Endodermal cell (in vitro differentiated cells): ENCODE measurements at regions not wholly inside any gene's neighbourhood (a gene's known extent, or its start where the extent isn't known, plus 50 kb on each side); places are given as distances from the start of the nearest gene placed in this dataset.

ENCODE experiments used
- DNase-seq: peaks from one replicate; pipeline ENCODE4 v3.0.0-alpha.2; 2017
- H3K27ac ChIP-seq: 2 replicates; pipeline ENCODE4 v1.5.1; 2013; ENCODE audit warnings: mild to moderate bottlenecking, low read depth, low read length, moderate library complexity
- H3K27me3 ChIP-seq: 2 replicates; pipeline ENCODE4 v1.6.1; 2013; ENCODE audit warnings: mild to moderate bottlenecking, low read length, moderate library complexity; ENCODE audit not compliant: insufficient read depth, control insufficient read depth, poor library complexity, severe bottlenecking
- H3K36me3 ChIP-seq: 2 replicates; pipeline ENCODE4 v1.7.0; 2013; ENCODE audit warnings: mild to moderate bottlenecking, low read length, moderate library complexity; ENCODE audit not compliant: control insufficient read depth, insufficient read depth
- H3K4me1 ChIP-seq: one replicate; pipeline ENCODE4 v1.7.0; 2013; ENCODE audit warnings: low read length; ENCODE audit not compliant: control insufficient read depth, insufficient read depth
- H3K4me3 ChIP-seq: 2 replicates; pipeline ENCODE4 v1.5.1; 2013; ENCODE audit warnings: mild to moderate bottlenecking, low read length, moderate library complexity
- H3K9ac ChIP-seq: 2 replicates; pipeline ENCODE4 v1.6.1; 2013; ENCODE audit warnings: mild to moderate bottlenecking, low read length, moderate library complexity; ENCODE audit not compliant: poor library complexity, severe bottlenecking; ENCODE audit errors: extremely low read depth
- H3K9me3 ChIP-seq: 2 replicates; pipeline ENCODE4 v1.6.1; 2013; ENCODE audit warnings: mild to moderate bottlenecking, low read length, moderate library complexity; ENCODE audit not compliant: control insufficient read depth
- H3K27ac Mint-ChIP-seq: 2 replicates; pipeline ENCODE4 v1.8.0; 2020; ENCODE audit warnings: mixed read lengths
- H3K27me3 Mint-ChIP-seq: 2 replicates; pipeline ENCODE4 v1.8.0; 2021; ENCODE audit warnings: mild to moderate bottlenecking, mixed read lengths; ENCODE audit not compliant: insufficient read depth
- H3K36me3 Mint-ChIP-seq: 2 replicates; pipeline ENCODE4 v1.8.0; 2020; ENCODE audit warnings: low read depth, mixed read lengths
- H3K4me1 Mint-ChIP-seq: 2 replicates; pipeline ENCODE4 v1.8.0; 2020; ENCODE audit warnings: mixed read lengths
- H3K4me3 Mint-ChIP-seq: 2 replicates; pipeline ENCODE4 v1.8.0; 2020; ENCODE audit warnings: mild to moderate bottlenecking, moderate library complexity, mixed read lengths
- H3K9me3 Mint-ChIP-seq: 2 replicates; pipeline ENCODE4 v1.8.0; 2020; ENCODE audit warnings: mild to moderate bottlenecking, mixed read lengths
- WGBS, 2 experiments: methylation state at CpG; one replicate each; pipeline versions ENCODE4 v1.1.5 to v1.1.7; 2013; ENCODE audit warnings: missing lambda C conversion rate in 2 of 2, mixed read lengths in 1 of 2; ENCODE audit not compliant: insufficient coverage in 1 of 2, insufficient read length in 1 of 2; 5-methylcytosine and 5-hydroxymethylcytosine counted together
- TF ChIP-seq, protein P1 (sequence below): fragments of 200-600 bp; sonication (generic); conservative IDR thresholded peaks from 2 replicates; pipeline ENCODE4 v1.5.0; 2021; ENCODE audit warnings: antibody characterized with exemption, mild to moderate bottlenecking

DNA sequence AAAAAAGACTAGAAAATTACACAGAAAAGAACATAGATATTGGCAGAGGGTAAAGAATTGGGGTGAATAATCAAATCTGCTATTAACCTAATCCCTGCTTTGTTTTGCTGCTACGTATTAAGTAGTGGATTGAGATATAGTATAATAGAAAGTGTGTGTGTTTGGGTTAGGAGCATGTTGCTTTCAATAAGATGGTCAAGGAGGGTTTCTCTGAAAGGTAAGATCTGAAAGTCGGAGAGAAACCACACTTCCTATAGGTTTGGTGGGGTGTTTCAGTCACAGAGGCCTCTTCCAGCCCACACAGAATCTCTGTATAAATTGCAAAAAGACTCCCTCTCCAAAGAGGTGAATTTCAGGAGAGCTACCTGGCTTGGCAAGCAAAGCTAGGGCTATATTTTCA is 345.7 kb upstream of the SATB1 start:
- H3K4me3 ChIP-seq: no peak overlapping the region
- no peaks in the 10 kb centered on the region for H3K9me3 ChIP-seq
- Mint-ChIP-seq H3K27me3 (peaks cover 27% of the 10 kb centered on the region), H3K4me3 (no peak overlapping the region), H3K27ac (no peak overlapping the region), H3K9me3 (no peaks in the 10 kb centered on the region), H3K36me3 (no peaks in the 10 kb centered on the region), H3K4me1 (peaks cover 30% of the 10 kb centered on the region)
- no peak overlapping the region for H3K27ac ChIP-seq
- WGBS, 2 experiments: 68 to 71% methylated on average over 1 to 2 of the region's 2 CpGs
- H3K4me1 ChIP-seq: peaks cover 16% of the 10 kb centered on the region
- no peaks in the 10 kb centered on the region for H3K36me3 ChIP-seq
- TF ChIP-seq, protein P1, sequence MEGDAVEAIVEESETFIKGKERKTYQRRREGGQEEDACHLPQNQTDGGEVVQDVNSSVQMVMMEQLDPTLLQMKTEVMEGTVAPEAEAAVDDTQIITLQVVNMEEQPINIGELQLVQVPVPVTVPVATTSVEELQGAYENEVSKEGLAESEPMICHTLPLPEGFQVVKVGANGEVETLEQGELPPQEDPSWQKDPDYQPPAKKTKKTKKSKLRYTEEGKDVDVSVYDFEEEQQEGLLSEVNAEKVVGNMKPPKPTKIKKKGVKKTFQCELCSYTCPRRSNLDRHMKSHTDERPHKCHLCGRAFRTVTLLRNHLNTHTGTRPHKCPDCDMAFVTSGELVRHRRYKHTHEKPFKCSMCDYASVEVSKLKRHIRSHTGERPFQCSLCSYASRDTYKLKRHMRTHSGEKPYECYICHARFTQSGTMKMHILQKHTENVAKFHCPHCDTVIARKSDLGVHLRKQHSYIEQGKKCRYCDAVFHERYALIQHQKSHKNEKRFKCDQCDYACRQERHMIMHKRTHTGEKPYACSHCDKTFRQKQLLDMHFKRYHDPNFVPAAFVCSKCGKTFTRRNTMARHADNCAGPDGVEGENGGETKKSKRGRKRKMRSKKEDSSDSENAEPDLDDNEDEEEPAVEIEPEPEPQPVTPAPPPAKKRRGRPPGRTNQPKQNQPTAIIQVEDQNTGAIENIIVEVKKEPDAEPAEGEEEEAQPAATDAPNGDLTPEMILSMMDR: no peak
- H3K9ac ChIP-seq: no peak overlapping the region
- no peak for DNase-seq
- H3K27me3 ChIP-seq: no peaks in the 10 kb centered on the region

DNA sequence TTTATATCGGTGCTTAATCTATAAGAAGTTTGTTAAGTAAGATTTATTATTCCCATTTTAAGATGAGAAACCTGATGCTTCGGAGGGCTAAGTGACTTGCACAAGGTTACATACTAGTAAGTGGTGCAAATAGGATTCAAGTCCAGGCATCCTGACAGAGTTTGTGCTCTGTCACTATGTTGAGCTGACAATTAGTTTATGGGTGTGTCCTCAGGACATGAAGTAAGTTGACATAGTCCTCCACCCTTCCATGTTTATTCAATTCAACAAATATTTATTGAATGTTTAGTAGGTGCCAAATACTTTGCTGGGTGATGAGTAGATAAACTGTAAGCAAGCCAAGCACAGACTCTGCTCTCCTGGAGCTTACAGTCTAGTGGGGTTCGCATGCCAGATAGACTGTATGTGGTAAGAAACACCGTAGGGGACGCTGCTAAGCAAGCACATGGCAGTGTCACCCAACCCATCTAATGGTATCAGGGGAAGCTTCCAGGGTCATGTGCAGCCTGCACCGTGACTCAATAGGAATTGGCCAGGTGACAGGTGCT is 342.7 kb upstream of the SATB1 start:
- Mint-ChIP-seq H3K9me3 (no peaks in the 10 kb centered on the region), H3K27ac (no peak overlapping the region), H3K4me1 (peaks cover 3% of the 10 kb centered on the region), H3K4me3 (no peak overlapping the region), H3K27me3 (peaks cover 28% of the 10 kb centered on the region), H3K36me3 (no peaks in the 10 kb centered on the region)
- DNase-seq: no peak
- Histone ChIP-seq H3K36me3 (no peaks in the 10 kb centered on the region), H3K27me3 (no peaks in the 10 kb centered on the region), H3K4me3 (no peak overlapping the region), H3K9ac (no peak overlapping the region), H3K4me1 (peaks cover 4% of the 10 kb centered on the region), H3K27ac (no peak overlapping the region), H3K9me3 (no peaks in the 10 kb centered on the region)
- WGBS, 2 experiments: 93 to 94% methylated on average over 3 to 6 of the region's 6 CpGs
- TF ChIP-seq, protein P1: no peak

DNA sequence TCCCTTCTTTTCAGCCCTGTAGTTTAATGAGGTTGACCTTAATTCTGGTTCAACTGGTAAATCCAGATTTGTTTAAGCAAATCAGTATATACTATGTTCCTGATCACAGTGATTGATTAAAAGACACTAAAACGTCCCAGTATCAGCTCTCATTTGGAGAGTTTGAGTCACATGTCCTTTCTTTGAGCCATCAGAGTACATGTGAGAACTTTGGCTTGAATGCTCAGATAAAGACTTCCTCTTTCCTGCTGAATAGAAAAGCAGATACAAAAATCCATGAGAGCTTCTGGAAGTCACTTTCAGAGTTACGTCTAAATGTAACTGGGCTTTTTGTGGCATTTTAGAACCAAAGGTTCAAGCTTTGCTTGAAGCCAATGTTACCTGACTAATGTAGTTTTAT is 341.8 kb upstream of the SATB1 start:
- no peaks in the 10 kb centered on the region for H3K36me3 ChIP-seq
- no peaks in the 10 kb centered on the region for H3K36me3 Mint-ChIP-seq
- no peaks in the 10 kb centered on the region for H3K4me1 ChIP-seq
- H3K9ac ChIP-seq: no peak overlapping the region
- H3K27me3 Mint-ChIP-seq: peaks cover 25% of the 10 kb centered on the region
- no peaks in the 10 kb centered on the region for H3K9me3 ChIP-seq
- H3K27ac ChIP-seq: no peak overlapping the region
- H3K4me3 Mint-ChIP-seq: no peak overlapping the region
- no peak overlapping the region for H3K27ac Mint-ChIP-seq
- WGBS, 2 experiments: 66 to 100% methylated on average over 1 to 2 of the region's 2 CpGs
- TF ChIP-seq, protein P1: no peak
- no peak for DNase-seq
- H3K4me3 ChIP-seq: no peak overlapping the region
- H3K27me3 ChIP-seq: no peaks in the 10 kb centered on the region
- H3K9me3 Mint-ChIP-seq: no peaks in the 10 kb centered on the region
- no peaks in the 10 kb centered on the region for H3K4me1 Mint-ChIP-seq
